Smooth muscle cell (in vitro differentiated cells): ENCODE measurements at regions not wholly inside any gene's neighbourhood (a gene's known extent, or its start where the extent isn't known, plus 50 kb on each side); places are given as distances from the start of the nearest gene placed in this dataset.

Source experiments
- DNase-seq: peaks from one replicate; lab custom pipeline; 2025; ENCODE audit not compliant: unreplicated experiment; lab: John Stamatoyannopoulos, UW
- H2AFZ ChIP-seq: fragments of 200-600 bp; sonication (generic); 2 replicates; pipeline ENCODE4 v1.6.0; 2016; ENCODE audit warnings: antibody characterized with exemption, low read depth, mild to moderate bottlenecking
- H3F3A ChIP-seq: fragments of 200-600 bp; sonication (generic); 2 replicates; pipeline ENCODE4 v1.6.0; 2017; ENCODE audit warnings: antibody characterized with exemption, low read depth
- H3K27ac ChIP-seq: fragments of 200-600 bp; sonication (generic); 2 replicates; pipeline ENCODE4 v1.5.1; 2016; ENCODE audit warnings: low read depth, mild to moderate bottlenecking
- H3K27me3 ChIP-seq: fragments of 200-600 bp; sonication (generic); 2 replicates; pipeline ENCODE4 v1.6.1; 2016; ENCODE audit warnings: low read depth, mild to moderate bottlenecking
- H3K36me3 ChIP-seq: fragments of 200-600 bp; sonication (generic); 2 replicates; pipeline ENCODE4 v1.5.1; 2016; ENCODE audit warnings: low read depth
- H3K4me1 ChIP-seq: fragments of 200-600 bp; sonication (generic); 2 replicates; pipeline ENCODE4 v1.5.1; 2016; ENCODE audit warnings: low read depth
- H3K4me2 ChIP-seq: fragments of 200-600 bp; sonication (generic); 2 replicates; pipeline ENCODE4 v1.6.0; 2016; ENCODE audit warnings: mild to moderate bottlenecking
- H3K4me3 ChIP-seq: fragments of 200-600 bp; sonication (generic); 2 replicates; pipeline ENCODE4 v1.5.1; 2016; ENCODE audit warnings: mild to moderate bottlenecking
- H3K79me2 ChIP-seq: fragments of 200-600 bp; sonication (generic); 2 replicates; pipeline ENCODE4 v1.6.0; 2016; ENCODE audit warnings: low read depth, mild to moderate bottlenecking
- H3K9ac ChIP-seq: fragments of 200-600 bp; sonication (generic); 2 replicates; pipeline ENCODE4 v1.6.0; 2016; ENCODE audit warnings: low read depth
- H3K9me3 ChIP-seq: fragments of 200-600 bp; sonication (generic); replicated peaks from 2 replicates; pipeline ENCODE4 v1.5.1; 2016; ENCODE audit warnings: low read depth
- H4K20me1 ChIP-seq: fragments of 200-600 bp; sonication (generic); 2 replicates; pipeline ENCODE4 v1.6.0; 2016; ENCODE audit warnings: low read depth
- WGBS: methylation state at CpG from one replicate; pipeline ENCODE4 v1.1.7; 2016; ENCODE audit warnings: low lambda C conversion rate; 5-methylcytosine and 5-hydroxymethylcytosine counted together
- TF ChIP-seq, protein P1 (sequence below): fragments of 200-600 bp; sonication (generic); IDR thresholded peaks from 2 replicates; pipeline ENCODE4 v1.5.1; 2017; ENCODE audit warnings: borderline replicate concordance, mild to moderate bottlenecking, antibody characterized with exemption; ENCODE audit not compliant: insufficient read depth, poor library complexity, severe bottlenecking

DNA sequence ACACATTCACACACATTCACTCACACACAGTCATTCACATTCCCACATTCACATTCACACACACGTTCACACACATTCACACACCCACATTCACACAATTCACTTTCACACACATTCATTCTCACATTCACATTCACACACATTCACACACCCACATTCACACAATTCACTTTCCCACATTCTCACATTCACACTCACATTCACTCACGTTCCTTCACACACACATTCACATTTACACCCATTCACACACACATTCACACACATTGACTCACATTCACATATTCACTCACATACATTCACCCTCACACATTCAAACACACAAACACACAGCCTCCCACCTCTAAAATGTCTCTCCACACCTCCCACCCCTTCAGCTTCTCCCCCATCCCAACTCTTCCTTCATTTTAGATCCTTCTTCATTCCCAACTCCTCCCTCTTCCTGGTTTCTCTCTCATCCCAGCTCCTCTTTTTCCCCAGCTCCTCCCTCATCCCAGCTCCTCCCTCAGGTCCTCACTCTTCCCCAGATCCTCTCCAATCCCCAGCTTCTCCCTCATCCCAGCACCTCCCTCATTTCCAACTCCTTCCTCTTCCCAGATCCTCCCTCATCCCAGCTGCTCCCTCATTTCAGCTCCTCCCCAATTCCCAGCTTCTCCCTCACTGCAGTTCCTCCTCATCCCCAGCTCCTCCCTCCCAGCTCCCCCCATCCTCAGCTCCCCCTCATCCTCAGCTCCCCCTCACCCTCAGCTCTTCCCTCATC, 111.0 kb downstream of the FAM53A start:
- Histone ChIP-seq H3F3A (no peaks in the 10 kb centered on the region), H4K20me1 (no peaks in the 10 kb centered on the region), H3K36me3 (no peaks in the 10 kb centered on the region), H3K9ac (no peak overlapping the region), H3K4me2 (no peak overlapping the region), H3K4me3 (no peak overlapping the region), H3K27me3 (no peaks in the 10 kb centered on the region), H3K27ac (no peak overlapping the region), H3K79me2 (no peaks in the 10 kb centered on the region), H3K9me3 (no peaks in the 10 kb centered on the region), H3K4me1 (peaks cover 20% of the 10 kb centered on the region), H2AFZ (no peak overlapping the region)
- WGBS, result 77% methylated on average over 2 of the region's 2 CpGs
- TF ChIP-seq, protein P1, sequence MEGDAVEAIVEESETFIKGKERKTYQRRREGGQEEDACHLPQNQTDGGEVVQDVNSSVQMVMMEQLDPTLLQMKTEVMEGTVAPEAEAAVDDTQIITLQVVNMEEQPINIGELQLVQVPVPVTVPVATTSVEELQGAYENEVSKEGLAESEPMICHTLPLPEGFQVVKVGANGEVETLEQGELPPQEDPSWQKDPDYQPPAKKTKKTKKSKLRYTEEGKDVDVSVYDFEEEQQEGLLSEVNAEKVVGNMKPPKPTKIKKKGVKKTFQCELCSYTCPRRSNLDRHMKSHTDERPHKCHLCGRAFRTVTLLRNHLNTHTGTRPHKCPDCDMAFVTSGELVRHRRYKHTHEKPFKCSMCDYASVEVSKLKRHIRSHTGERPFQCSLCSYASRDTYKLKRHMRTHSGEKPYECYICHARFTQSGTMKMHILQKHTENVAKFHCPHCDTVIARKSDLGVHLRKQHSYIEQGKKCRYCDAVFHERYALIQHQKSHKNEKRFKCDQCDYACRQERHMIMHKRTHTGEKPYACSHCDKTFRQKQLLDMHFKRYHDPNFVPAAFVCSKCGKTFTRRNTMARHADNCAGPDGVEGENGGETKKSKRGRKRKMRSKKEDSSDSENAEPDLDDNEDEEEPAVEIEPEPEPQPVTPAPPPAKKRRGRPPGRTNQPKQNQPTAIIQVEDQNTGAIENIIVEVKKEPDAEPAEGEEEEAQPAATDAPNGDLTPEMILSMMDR, result no peak
- no peak for DNase-seq

DNA sequence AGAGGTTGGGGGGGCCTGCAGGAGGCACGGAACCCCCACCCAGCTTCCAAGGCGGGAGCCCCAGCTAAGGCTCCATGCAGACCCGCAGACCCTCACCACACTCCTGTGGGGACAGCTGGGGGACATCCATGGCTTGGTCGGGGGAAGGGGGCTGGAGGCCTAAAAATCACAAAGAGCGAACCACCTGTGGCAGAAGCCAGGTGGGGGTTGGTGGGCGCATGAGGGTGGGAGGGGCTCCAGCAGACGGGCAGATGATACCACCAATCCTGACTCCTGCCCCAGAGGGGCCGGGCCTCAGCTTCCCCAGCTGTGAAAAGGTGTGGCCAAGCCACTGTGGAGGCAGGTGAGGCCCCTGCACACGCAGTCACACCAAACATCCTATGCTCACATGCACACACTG, 111.6 kb downstream of the FAM53A start:
- DNase-seq, result no peak
- Histone ChIP-seq H2AFZ (no peak overlapping the region), H3K4me1 (peaks cover 14% of the 10 kb centered on the region), H3F3A (no peaks in the 10 kb centered on the region), H3K27ac (no peak overlapping the region), H3K79me2 (no peaks in the 10 kb centered on the region), H3K27me3 (no peaks in the 10 kb centered on the region), H3K9me3 (no peaks in the 10 kb centered on the region), H3K36me3 (no peaks in the 10 kb centered on the region), H3K4me3 (no peak overlapping the region), H3K9ac (no peak overlapping the region), H3K4me2 (no peak overlapping the region), H4K20me1 (no peaks in the 10 kb centered on the region)
- WGBS, result 56% methylated on average over 9 of the region's 9 CpGs
- TF ChIP-seq, protein P1, result no peak

DNA sequence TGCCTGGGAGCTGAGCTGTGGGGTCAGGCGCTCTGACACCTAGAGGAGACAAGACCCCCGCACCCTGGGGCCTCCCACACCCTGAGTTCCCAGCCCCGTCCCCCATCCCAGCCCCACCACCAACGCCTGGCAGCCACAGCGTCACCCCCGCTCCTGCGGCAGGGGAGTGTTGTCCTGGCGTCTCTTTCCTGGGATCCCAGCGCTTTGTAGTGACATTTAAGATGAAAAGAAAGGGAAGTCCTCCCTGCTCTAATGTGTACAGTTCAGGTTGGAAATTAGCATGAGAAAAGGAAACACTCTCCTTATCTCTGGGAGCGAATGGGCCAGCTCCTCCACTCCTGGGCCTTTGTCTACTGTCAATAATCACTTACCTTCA, 112.1 kb downstream of the FAM53A start:
- H3K36me3 ChIP-seq, result no peaks in the 10 kb centered on the region
- H3K4me1 ChIP-seq, result peaks cover 9% of the 10 kb centered on the region
- H3K9me3 ChIP-seq, result no peaks in the 10 kb centered on the region
- no peaks in the 10 kb centered on the region for H3K27me3 ChIP-seq
- no peak for DNase-seq
- TF ChIP-seq, protein P1, result no peak
- no peaks in the 10 kb centered on the region for H3F3A ChIP-seq
- H3K9ac ChIP-seq, result no peak overlapping the region
- no peak overlapping the region for H3K4me2 ChIP-seq
- H3K4me3 ChIP-seq, result no peak overlapping the region
- H4K20me1 ChIP-seq, result no peaks in the 10 kb centered on the region
- no peak overlapping the region for H2AFZ ChIP-seq
- 50% methylated on average over 10 of the region's 10 CpGs for WGBS
- no peaks in the 10 kb centered on the region for H3K79me2 ChIP-seq
- H3K27ac ChIP-seq, result no peak overlapping the region
